Urinary bladder (tissue), 3 donors: ENCODE measurements at regions not wholly inside any gene's neighbourhood (a gene's known extent, or its start where the extent isn't known, plus 50 kb on each side); places are given as distances from the start of the nearest gene placed in this dataset.

ENCODE experiments used
- DNase-seq: peaks from one replicate; pipeline ENCODE4 v3.0.0-alpha.2; 2015; ENCODE audit errors: extremely low spot score
- H3K27ac ChIP-seq: one replicate; pipeline ENCODE4 v1.5.1; 2013; ENCODE audit warnings: low read depth, mild to moderate bottlenecking, moderate library complexity
- H3K36me3 ChIP-seq: one replicate; pipeline ENCODE4 v1.6.1; 2013; ENCODE audit warnings: mild to moderate bottlenecking, moderate library complexity; ENCODE audit not compliant: insufficient read depth
- H3K4me1 ChIP-seq: one replicate; pipeline ENCODE4 v1.6.1; 2013; ENCODE audit warnings: mild to moderate bottlenecking, moderate library complexity; ENCODE audit not compliant: insufficient read depth
- H3K4me3 ChIP-seq: one replicate; pipeline ENCODE4 v1.5.1; 2013; ENCODE audit warnings: low read depth, low read length
- WGBS: extraction: QIAGEN DNeasy Blood & Tissue Kit; methylation state at CpG from one replicate; pipeline ENCODE4 v1.1.7; 2013; 5-methylcytosine and 5-hydroxymethylcytosine counted together
- donor health status: healthy with polysubstance abuse.
- donor health status: healthy.

DNA sequence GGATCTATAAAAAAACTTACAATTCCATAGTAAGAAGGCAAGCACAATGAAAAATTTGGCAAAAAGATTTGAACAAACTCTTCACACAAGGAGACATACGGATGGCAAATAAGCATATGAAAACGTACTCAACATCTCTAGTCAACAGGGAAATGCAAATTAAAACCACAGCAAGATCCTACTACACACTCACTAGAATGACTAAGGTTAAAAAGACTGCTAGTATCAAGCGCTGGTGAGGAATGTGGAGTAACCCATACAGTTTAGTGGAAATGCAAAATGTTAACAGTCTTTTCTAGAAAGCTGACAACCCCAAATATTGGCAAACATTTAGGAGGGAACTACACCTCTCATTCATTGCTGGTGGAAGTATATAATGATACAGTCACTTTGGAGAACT is 175.9 kb upstream of the SGK1 start:
- no peak overlapping the region for H3K4me3 ChIP-seq
- H3K4me1 ChIP-seq = no peaks in the 10 kb centered on the region
- H3K27ac ChIP-seq = no peak overlapping the region
- DNase-seq = no peak
- 86% methylated on average over 3 of the region's 3 CpGs for WGBS
- H3K36me3 ChIP-seq = no peaks in the 10 kb centered on the region

DNA sequence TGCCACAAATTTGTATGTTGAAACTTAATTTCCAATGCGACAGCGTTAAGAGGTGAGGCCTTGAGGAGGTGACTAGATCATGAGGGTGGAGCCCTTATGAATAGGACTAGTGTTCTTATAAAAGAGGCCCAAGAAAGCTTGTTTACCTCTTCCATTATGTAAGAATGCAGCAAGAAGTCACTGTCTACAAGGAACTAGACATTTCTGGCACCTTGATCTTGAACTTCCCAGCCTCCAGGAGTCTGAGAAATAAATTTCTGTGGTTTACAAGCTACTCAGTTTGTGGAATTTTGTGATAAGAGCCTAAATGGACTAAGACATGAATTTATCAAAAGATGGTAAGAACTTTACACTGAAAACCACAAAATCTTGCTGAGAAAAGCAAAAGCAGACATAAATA is 173.6 kb upstream of the SGK1 start:
- Histone ChIP-seq H3K4me1 (no peaks in the 10 kb centered on the region), H3K4me3 (no peak overlapping the region), H3K36me3 (no peaks in the 10 kb centered on the region), H3K27ac (no peak overlapping the region)
- DNase-seq = no peak
- WGBS = 92% methylated on average over 2 of the region's 2 CpGs

DNA sequence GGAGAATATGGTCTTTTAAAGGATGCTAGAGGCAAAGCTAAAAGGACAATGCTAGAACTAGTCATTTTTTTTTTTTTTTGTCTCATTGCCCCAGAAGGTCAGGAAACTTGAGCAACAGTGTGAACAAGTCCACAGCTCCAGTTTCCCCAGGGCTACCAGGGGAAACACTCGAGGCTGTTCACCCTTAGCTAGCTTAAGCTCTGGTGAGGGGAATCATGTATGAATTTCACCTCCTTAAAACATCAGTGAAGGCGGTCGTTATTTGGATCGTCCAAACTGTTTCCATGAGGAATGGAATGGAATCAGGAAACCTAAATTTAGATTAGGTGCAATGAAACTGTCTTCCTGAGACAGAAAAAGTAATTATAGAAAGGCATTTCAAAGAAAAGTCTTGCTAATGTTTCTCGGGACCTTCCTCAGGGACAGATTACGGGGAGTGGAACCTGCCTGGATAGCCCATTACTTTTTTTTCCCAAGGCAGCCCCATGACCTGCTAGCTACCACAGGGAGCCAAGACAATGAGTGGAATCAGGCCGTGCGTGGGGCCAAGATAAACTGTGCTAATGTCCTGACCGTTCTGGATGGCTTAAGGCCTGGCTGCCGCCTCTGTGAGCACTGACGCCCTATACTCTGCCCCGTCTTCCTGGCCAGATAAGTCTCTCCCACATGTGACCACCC is 164.8 kb upstream of the SGK1 start:
- no peaks in the 10 kb centered on the region for H3K4me1 ChIP-seq
- WGBS = 43% methylated on average over 12 of the region's 12 CpGs
- DNase-seq = no peak
- H3K4me3 ChIP-seq = no peak overlapping the region
- H3K36me3 ChIP-seq = no peaks in the 10 kb centered on the region
- H3K27ac ChIP-seq = no peak overlapping the region

DNA sequence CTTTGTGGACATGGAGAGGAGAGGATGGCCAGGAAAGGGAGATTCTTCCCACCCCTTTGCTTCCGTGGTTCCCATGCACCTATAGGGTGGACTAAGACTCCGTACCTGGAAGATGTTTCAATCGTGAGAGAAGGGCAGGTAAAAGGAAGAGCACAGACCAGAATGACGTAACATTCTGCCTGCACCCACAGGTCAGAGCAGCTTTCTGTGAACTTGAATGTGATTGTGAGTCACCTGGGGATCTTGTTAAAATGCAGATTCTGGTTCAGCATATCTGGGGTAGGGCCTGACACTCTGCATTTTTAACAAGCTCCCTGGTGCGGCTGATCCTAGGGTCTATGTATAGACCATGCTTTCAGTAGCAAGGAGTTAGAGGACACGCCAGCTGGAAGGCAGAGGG is 164.1 kb upstream of the SGK1 start:
- Histone ChIP-seq H3K36me3 (no peaks in the 10 kb centered on the region), H3K4me3 (no peak overlapping the region), H3K4me1 (no peaks in the 10 kb centered on the region), H3K27ac (no peak overlapping the region)
- WGBS = 94% methylated on average over 6 of the region's 6 CpGs
- DNase-seq = no peak

DNA sequence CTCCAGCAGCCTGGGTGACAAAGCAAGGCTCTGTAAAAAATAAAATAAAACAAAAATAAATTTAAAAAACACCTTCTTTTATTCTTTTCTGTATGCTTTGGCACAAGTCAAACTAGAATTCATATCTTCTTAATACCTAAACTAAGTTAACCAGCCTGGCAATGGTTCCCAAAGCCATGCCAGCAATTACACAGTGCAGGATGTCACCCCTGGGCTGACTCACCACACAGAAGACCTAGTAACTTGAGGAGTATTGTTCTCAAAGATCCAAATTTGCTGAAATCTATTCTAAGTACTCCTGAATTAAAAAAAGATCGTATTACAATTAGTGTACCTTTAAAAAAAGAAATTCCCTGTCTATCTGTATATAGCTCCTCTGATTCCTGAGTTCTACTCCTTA is 162.7 kb upstream of the SGK1 start:
- Histone ChIP-seq H3K27ac (no peak overlapping the region), H3K36me3 (no peaks in the 10 kb centered on the region), H3K4me1 (no peaks in the 10 kb centered on the region), H3K4me3 (no peak overlapping the region)
- WGBS = 76% methylated on average over 1 of the region's 1 CpG
- DNase-seq = no peak

DNA sequence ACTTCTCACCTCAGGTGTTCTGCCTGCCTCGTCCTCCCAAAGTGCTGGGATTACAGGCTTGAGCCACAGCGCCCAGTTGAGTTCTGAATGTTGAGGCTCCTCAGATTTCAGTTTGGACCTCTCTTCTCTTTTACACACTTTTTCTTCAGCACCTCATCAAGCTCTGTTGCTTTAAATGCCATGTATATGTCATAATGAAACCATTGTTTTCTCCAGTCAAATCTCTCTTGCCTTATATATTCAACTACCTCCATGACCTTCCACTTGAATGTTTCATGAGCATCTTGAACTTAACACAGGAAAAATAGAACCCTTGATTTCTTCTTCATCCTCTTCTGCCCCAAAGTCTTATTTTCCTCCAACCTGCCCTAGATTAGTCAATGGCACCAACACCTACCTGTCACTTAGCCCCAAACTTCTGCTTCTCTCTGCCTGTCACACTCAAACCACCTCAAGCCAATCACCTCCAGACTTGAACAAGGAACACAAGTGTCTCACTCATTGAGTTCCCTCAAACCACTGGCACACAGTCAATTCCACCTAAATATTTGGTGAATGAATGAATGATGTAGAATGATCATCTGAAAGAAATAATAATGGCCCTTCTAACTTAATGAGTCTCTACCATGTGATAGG is 161.0 kb upstream of the SGK1 start:
- Histone ChIP-seq H3K4me3 (no peak overlapping the region), H3K27ac (no peak overlapping the region), H3K4me1 (no peaks in the 10 kb centered on the region), H3K36me3 (no peaks in the 10 kb centered on the region)
- 96% methylated on average over 2 of the region's 2 CpGs for WGBS
- no peak for DNase-seq

DNA sequence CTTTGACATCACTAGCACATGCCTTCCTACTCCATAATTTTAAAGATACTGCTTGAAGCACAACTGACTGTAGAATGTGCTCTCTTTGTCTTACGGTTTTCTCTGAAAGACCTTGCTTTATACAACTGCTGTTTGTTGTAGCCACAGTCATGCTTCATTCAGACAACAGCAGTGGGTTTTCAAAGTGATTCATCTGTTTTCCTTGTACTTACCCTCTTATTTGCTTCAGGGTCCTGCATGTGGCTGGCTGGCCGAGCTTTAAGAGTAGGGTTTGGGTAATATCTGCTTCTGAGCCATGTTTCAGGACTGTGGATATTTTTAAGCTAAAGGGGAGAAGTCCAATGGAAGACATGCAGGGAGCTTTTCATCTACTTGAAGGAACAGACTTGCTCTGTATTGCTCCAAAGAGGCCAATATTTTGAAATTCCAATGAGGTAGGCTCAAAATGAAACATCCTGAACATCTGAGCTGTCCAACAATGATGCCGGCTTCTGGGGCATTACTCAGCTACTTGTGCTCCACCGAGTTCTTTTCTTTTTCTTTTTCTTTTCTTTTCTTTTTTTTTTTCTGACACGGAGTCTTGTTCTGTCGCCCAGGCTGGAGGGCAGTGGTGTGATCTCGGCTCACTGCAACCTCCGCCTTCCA is 160.2 kb upstream of the SGK1 start:
- 89% methylated on average over 8 of the region's 8 CpGs for WGBS
- Histone ChIP-seq H3K36me3 (no peaks in the 10 kb centered on the region), H3K4me1 (no peaks in the 10 kb centered on the region), H3K4me3 (no peak overlapping the region), H3K27ac (no peak overlapping the region)
- DNase-seq = no peak

DNA sequence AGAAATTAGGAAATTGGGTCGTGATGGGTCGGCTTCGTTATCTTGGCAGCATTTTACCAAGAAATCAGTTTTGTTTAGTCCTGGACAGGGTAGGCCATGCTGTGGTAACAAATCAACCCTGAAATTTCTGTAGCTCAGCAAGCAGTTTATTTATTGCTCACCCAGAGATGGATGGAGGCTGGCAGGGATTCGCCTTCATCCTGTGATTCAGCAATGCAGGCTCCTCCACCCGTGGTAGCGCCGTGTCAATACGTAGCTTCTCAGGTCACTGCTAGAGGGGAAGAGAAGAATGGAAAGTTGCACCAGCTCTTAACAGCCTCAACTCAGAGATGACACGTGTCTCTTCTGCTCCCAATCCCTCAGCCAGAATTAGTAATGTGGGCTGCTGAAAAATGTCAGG is 157.0 kb upstream of the SGK1 start:
- Histone ChIP-seq H3K4me1 (no peaks in the 10 kb centered on the region), H3K4me3 (no peak overlapping the region), H3K27ac (no peak overlapping the region)

DNA sequence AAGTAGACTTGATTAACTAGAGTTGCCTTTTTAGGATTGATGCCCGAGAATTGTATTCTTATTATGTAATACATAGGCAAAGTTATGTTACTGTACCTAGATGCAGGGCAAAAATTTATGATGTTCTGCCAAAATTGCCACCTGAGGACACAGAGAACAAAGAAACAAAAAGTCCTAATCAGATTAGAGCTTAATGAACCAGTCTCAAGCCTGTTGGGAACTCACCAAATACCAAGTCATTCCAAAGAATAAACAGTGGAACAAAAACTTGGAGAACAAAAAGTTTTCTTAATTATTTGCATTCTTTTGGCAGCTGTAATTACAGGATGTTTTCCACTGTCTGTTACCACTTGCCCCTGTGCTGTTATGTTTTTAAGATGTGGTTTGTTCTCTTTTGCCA is 154.7 kb upstream of the SGK1 start:
- Histone ChIP-seq H3K4me1 (no peaks in the 10 kb centered on the region), H3K27ac (no peak overlapping the region), H3K4me3 (no peak overlapping the region), H3K36me3 (no peaks in the 10 kb centered on the region)
- 93% methylated on average over 1 of the region's 1 CpG for whole genome bisulfite sequencing
- DNase-seq = no peak

More for the DNA sequence above, 157.0 kb upstream of the SGK1 start:
- no peaks in the 10 kb centered on the region for H3K36me3 ChIP-seq
- 91% methylated on average over 9 of the region's 9 CpGs for WGBS
- DNase-seq = no peak

DNA sequence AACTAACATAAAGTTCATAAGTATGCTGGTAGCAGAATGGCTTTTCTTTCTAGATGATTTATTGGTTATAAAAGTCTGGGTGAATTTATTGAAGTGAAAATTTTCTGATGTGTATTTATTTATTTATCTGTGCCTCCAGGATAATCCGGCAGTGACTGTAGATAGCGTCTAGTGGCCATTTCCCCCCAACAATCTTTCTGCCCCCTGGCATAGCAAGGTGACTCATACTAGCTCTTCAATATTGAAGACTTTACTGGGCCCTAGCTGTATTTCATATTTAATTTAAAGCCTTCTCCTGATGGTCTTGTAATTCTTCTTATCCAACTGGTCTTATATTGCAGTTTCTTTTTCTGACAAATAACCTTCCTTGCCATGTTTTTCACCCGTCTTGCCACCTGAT is 154.1 kb upstream of the SGK1 start:
- H3K27ac ChIP-seq = no peak overlapping the region
- WGBS = 77% methylated on average over 3 of the region's 3 CpGs
- no peak for DNase-seq
- H3K36me3 ChIP-seq = no peaks in the 10 kb centered on the region
- H3K4me3 ChIP-seq = no peak overlapping the region
- no peaks in the 10 kb centered on the region for H3K4me1 ChIP-seq

DNA sequence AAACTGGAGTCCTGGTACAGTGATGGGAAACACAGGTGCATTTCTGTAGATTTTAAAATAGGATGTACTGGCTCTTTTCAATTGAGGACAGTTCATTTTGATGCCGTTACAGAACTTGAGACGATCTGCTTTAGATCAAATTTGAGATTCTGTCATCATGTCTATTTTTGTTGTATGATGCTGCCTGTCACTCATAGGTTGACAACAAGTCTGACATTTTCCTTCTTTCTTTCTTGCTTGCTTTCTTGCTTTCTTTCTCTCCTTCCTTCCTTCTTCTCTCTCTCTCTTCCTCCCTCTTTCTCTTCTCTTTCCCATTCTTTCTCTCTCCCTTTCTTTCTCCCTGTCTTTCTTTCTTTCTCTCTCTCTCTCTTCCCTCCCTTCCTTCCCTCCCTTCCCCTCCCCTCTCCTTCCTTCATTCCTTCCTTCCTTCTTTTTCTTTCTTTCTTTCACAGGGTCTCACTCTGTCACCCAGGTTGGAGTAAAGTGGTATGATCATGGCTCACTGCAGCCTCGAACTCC is 152.6 kb upstream of the SGK1 start:
- no peak overlapping the region for H3K4me3 ChIP-seq
- 91% methylated on average over 3 of the region's 3 CpGs for WGBS
- no peak overlapping the region for H3K27ac ChIP-seq

DNA sequence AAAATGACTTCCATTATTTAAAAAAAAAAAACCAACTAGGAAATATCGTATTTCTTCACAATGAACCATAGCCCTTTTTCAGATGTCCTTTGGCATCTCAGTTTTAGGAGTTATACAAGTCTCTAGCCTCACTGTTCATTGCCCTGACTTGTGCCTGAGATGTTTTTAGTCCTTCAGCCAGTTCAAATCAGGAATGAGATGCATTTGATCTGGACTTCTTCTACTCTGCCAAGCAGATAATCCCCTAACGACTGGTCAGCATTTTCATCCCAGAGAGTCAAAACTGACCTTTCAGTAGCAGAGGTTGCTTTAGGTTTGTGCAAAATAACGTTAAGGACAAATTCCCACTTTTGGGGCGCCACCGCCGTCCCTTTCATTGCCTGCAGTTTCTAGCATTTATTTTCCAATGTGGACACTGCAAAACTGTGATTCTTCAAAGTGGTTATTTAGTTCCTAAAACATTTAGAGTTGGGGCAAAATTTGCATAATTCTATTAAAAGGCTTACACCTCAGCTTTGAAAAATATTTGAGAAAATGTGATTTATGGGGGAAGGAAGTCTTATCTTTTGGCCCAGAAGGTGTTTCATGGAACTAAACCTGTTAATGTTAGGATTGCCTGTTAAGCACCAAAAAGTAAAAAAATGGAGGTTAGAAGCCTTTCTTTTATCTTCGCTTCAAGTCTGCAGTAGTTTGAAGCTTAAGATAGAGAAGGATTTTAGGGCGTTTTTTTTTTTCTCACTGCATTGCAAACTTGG is 152.0 kb upstream of the SGK1 start:
- no peak overlapping the region for H3K4me3 ChIP-seq
- no peak overlapping the region for H3K27ac ChIP-seq
- no peak for DNase-seq
- no peaks in the 10 kb centered on the region for H3K4me1 ChIP-seq
- 66% methylated on average over 8 of the region's 8 CpGs for WGBS
- no peaks in the 10 kb centered on the region for H3K36me3 ChIP-seq

More for the DNA sequence above, 152.6 kb upstream of the SGK1 start:
- no peaks in the 10 kb centered on the region for H3K4me1 ChIP-seq
- DNase-seq = no peak
- H3K36me3 ChIP-seq = no peaks in the 10 kb centered on the region

DNA sequence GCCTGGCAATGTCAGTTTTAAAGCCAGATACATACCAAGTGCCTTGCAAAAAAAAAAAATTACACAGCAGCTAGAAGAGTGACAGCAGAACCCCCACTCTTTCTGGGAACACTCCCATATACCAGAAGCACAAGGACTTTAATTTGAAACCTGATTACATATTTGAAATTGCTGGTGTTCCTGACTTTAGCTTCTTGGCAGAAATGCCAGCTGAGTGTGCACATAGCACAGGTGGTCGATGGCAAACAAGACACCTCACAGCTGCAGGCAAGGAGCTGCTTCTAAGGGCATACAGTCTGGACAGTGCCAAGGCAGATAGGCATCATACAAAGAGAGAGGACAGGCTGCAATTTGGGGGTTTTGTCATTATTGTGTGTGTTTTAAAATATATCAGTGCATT is 150.7 kb upstream of the SGK1 start:
- 38% methylated on average over 1 of the region's 1 CpG for WGBS
- no peak overlapping the region for H3K4me3 ChIP-seq
- H3K4me1 ChIP-seq = no peaks in the 10 kb centered on the region
- no peak overlapping the region for H3K27ac ChIP-seq
- DNase-seq = no peak
- no peaks in the 10 kb centered on the region for H3K36me3 ChIP-seq
